ENCODE measurements at regions not wholly inside any gene's neighbourhood (a gene's known extent, or its start where the extent isn't known, plus 50 kb on each side); places are given as distances from the start of the nearest gene placed in this dataset.

DNA sequence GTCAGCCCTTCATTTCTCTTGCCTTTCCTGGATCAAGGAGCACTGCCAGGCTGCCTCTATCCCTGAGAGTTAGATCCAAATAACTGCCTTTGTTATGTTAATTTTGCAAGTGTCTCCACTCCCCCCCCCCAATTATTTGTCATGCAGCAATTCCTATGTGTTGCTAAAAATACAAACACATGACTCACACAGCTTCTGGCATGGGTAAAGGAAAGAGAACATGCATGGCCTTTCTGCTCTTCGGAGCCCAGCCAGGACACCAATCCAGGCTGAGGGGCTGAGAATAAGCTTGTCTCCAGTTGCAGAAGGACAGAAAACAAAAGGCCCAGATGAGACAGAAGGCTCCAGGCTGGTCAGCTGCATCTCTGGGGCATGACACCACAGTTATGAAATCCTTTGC, 148.0 kb upstream of the TNRC6C start:
- Histone ChIP-seq H3K27ac (ENCODE audit: low read depth, low read length) (no peak overlapping the region), H3K4me3 (ENCODE audit: low read depth, low read length) (no peak overlapping the region)

DNA sequence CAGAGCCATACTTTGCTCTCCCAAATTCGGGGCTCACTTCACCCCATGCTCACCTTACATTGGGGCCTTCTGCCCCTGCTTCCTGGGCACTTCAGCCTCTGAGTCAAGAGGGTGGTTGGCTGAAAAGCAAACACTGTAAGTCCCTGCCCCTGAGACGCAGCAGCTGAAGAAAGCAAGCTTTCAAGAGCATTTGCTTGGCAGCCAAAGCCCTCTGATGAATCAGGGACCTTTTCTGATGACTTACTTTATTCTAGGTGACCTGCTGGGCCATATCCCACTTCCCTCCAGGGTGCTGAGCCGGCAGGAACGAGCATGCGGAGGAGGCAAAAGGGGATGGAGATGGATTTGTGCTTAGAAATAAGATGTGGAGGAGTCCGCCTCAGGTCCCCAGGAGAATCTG, 147.0 kb upstream of the TNRC6C start:
- Histone ChIP-seq H3K4me3 (ENCODE audit: low read depth, low read length) (no peak overlapping the region), H3K9me3 (ENCODE audit: control insufficient read depth, insufficient read depth, low read depth, low read length) (no peaks in the 10 kb centered on the region), H3K9ac (ENCODE audit: low read length) (no peak overlapping the region), H3K27me3 (ENCODE audit: control insufficient read depth, insufficient read depth, low read length) (peaks cover 6% of the 10 kb centered on the region), H3K36me3 (ENCODE audit: control insufficient read depth, insufficient read depth, low read length) (no peaks in the 10 kb centered on the region), H3K27ac (ENCODE audit: low read depth, low read length) (no peak overlapping the region), H3K4me1 (ENCODE audit: control insufficient read depth, insufficient read depth, low read length) (peaks cover 26% of the 10 kb centered on the region)

More for the DNA sequence above, 148.0 kb upstream of the TNRC6C start:
- H3K36me3 ChIP-seq (ENCODE audit: control insufficient read depth, insufficient read depth, low read length): no peaks in the 10 kb centered on the region
- no peaks in the 10 kb centered on the region for H3K9me3 ChIP-seq (ENCODE audit: control insufficient read depth, insufficient read depth, low read depth, low read length)
- H3K9ac ChIP-seq (ENCODE audit: low read length): no peak overlapping the region
- H3K4me1 ChIP-seq (ENCODE audit: control insufficient read depth, insufficient read depth, low read length): peaks cover 23% of the 10 kb centered on the region
- H3K27me3 ChIP-seq (ENCODE audit: control insufficient read depth, insufficient read depth, low read length): peaks cover 6% of the 10 kb centered on the region

DNA sequence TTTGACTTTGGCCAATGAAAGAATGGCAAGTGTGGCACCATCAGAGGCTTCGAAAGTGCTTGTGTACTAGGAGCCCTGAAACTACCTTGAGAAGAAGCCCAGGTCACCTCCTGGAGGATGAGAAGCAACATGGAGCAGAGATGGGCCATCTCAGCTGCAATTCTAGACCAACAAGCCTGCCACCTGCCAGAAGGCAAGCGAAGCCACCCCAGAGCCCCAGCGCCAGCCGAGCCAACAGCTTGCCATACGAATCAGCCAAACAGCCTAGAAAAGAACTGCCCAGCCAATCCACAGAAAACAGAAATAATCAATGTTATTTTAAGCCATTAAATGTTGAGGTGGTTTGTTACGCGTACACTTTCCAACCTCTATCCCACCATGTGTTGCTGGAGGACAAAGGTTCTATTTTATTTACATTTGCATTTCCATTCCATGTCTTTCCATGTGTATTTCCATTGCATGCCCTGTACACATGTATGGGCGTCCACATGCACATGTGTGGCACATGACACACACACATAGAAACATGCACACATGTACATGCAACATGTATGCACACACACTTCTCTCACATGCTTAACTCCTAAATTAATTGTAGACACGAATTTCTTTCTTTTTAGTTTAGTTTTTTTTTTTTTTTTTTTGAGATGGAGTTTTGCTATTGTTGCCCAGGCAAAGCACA, 144.3 kb upstream of the TNRC6C start:
- Histone ChIP-seq H3K9me3 (ENCODE audit: control insufficient read depth, insufficient read depth, low read depth, low read length) (no peaks in the 10 kb centered on the region), H3K9ac (ENCODE audit: low read length) (no peak overlapping the region), H3K36me3 (ENCODE audit: control insufficient read depth, insufficient read depth, low read length) (no peaks in the 10 kb centered on the region), H3K27me3 (ENCODE audit: control insufficient read depth, insufficient read depth, low read length) (no peaks in the 10 kb centered on the region; the same call in 1 of the 2 replicates), H3K4me1 (ENCODE audit: control insufficient read depth, insufficient read depth, low read length) (peaks cover 26% of the 10 kb centered on the region), H3K4me3 (ENCODE audit: low read depth, low read length) (no peak overlapping the region), H3K27ac (ENCODE audit: low read depth, low read length) (no peak overlapping the region)

GRCh38 chr17:77815127-77815905, 143.2 kb upstream of the TNRC6C start:
- no peak overlapping the region for H3K4me3 ChIP-seq (ENCODE audit: low read depth, low read length)
- H3K27me3 ChIP-seq (ENCODE audit: control insufficient read depth, insufficient read depth, low read length): no peaks in the 10 kb centered on the region; the same call in 1 of the 2 replicates

DNA sequence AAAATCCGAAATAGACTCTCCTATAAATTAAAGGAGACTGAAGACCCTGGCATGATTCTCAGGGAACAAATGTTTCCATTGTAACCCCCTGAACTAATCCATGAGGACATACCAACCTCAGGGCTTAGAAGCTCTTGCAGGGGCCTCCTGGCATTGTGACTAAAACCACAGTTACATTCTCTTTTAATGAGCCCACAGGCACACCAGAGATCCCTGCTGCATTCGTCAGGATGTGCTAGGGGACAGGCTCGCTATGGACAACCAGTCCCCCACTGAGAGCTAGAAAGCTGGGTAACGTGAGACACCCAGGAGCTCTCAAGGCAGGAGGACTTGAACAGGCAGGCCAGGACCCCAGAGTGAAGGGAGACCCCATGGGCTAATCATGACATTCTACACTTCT, 140.6 kb upstream of the TNRC6C start:
- Histone ChIP-seq H3K9ac (ENCODE audit: low read length) (no peak overlapping the region), H3K4me3 (ENCODE audit: low read depth, low read length) (no peak overlapping the region), H3K4me1 (ENCODE audit: control insufficient read depth, insufficient read depth, low read length) (peaks cover 12% of the 10 kb centered on the region), H3K27ac (ENCODE audit: low read depth, low read length) (no peak overlapping the region), H3K36me3 (ENCODE audit: control insufficient read depth, insufficient read depth, low read length) (no peaks in the 10 kb centered on the region), H3K9me3 (ENCODE audit: control insufficient read depth, insufficient read depth, low read depth, low read length) (no peaks in the 10 kb centered on the region), H3K27me3 (ENCODE audit: control insufficient read depth, insufficient read depth, low read length) (no peaks in the 10 kb centered on the region)

More at GRCh38 chr17:77815127-77815905, 143.2 kb upstream of the TNRC6C start:
- Histone ChIP-seq H3K36me3 (ENCODE audit: control insufficient read depth, insufficient read depth, low read length) (no peaks in the 10 kb centered on the region), H3K9me3 (ENCODE audit: control insufficient read depth, insufficient read depth, low read depth, low read length) (no peaks in the 10 kb centered on the region), H3K9ac (ENCODE audit: low read length) (no peak overlapping the region), H3K27ac (ENCODE audit: low read depth, low read length) (no peak overlapping the region), H3K4me1 (ENCODE audit: control insufficient read depth, insufficient read depth, low read length) (peaks cover 27% of the 10 kb centered on the region)

GRCh38 chr17:77819497-77819896, 139.0 kb upstream of the TNRC6C start:
- Histone ChIP-seq H3K4me1 (ENCODE audit: control insufficient read depth, insufficient read depth, low read length) (peaks cover 12% of the 10 kb centered on the region), H3K27me3 (ENCODE audit: control insufficient read depth, insufficient read depth, low read length) (no peaks in the 10 kb centered on the region), H3K36me3 (ENCODE audit: control insufficient read depth, insufficient read depth, low read length) (no peaks in the 10 kb centered on the region), H3K9ac (ENCODE audit: low read length) (no peak overlapping the region), H3K27ac (ENCODE audit: low read depth, low read length) (no peak overlapping the region), H3K9me3 (ENCODE audit: control insufficient read depth, insufficient read depth, low read depth, low read length) (no peaks in the 10 kb centered on the region), H3K4me3 (ENCODE audit: low read depth, low read length) (no peak overlapping the region)

- Histone ChIP-seq H3K9me3 (ENCODE audit: control insufficient read depth, insufficient read depth, low read depth, low read length) (no peaks in the 10 kb centered on the region), H3K27ac (ENCODE audit: low read depth, low read length) (no peak overlapping the region), H3K27me3 (ENCODE audit: control insufficient read depth, insufficient read depth, low read length) (no peaks in the 10 kb centered on the region), H3K4me3 (ENCODE audit: low read depth, low read length) (no peak overlapping the region), H3K4me1 (ENCODE audit: control insufficient read depth, insufficient read depth, low read length) (peaks cover 15% of the 10 kb centered on the region; the same call in 1 of the 2 replicates), H3K36me3 (ENCODE audit: control insufficient read depth, insufficient read depth, low read length) (no peaks in the 10 kb centered on the region), H3K9ac (ENCODE audit: low read length) (no peak overlapping the region)
Measured at GRCh38 chr17:77821114-77821513, 137.4 kb upstream of the TNRC6C start.

GRCh38 chr17:77822302-77823030, 136.0 kb upstream of the TNRC6C start:
- peaks cover 24% of the 10 kb centered on the region for H3K4me1 ChIP-seq (ENCODE audit: control insufficient read depth, insufficient read depth, low read length)
- no peaks in the 10 kb centered on the region for H3K9me3 ChIP-seq (ENCODE audit: control insufficient read depth, insufficient read depth, low read depth, low read length)
- H3K27ac ChIP-seq (ENCODE audit: low read depth, low read length): no peak overlapping the region
- no peak overlapping the region for H3K9ac ChIP-seq (ENCODE audit: low read length)
- no peaks in the 10 kb centered on the region for H3K27me3 ChIP-seq (ENCODE audit: control insufficient read depth, insufficient read depth, low read length)
- no peak overlapping the region for H3K4me3 ChIP-seq (ENCODE audit: low read depth, low read length)
- H3K36me3 ChIP-seq (ENCODE audit: control insufficient read depth, insufficient read depth, low read length): no peaks in the 10 kb centered on the region

DNA sequence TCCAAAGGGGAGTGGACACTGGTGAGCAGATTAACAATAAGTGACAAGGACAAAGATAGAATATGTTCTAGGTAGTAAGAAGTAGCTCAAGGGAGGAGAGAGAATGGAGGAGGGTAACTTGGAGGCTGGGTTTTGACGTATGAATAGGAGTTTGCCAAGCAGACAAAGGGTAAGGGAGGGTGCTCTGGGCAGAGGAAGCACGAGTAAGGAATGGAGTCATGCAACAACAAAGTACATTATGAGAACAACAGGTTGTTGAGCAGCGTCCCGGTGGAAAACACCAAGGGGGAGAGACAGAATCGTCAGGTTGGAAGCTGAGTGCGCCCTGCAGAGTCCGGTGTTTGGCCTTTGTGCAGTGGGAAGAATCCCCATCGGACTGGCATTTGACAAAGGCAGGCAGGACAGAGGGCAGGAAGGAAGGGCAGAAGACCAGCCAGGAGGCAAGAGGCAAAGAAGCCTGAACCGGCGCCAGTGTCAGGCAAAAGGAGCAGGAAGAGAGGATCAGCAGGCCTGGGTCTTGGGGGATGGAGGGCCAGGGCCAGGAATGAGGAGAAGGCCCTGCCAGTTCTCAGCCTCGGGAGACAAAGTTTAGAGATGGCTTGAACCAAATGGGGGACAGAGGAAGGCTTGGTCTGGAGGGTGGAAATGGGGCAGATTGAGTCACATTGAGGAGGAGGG, 134.3 kb upstream of the TNRC6C start:
- H3K9ac ChIP-seq (ENCODE audit: low read length): no peak overlapping the region
- no peaks in the 10 kb centered on the region for H3K36me3 ChIP-seq (ENCODE audit: control insufficient read depth, insufficient read depth, low read length)
- no peak overlapping the region for H3K27ac ChIP-seq (ENCODE audit: low read depth, low read length)
- H3K27me3 ChIP-seq (ENCODE audit: control insufficient read depth, insufficient read depth, low read length): no peaks in the 10 kb centered on the region
- H3K4me1 ChIP-seq (ENCODE audit: control insufficient read depth, insufficient read depth, low read length): peaks cover 30% of the 10 kb centered on the region
- no peak overlapping the region for H3K4me3 ChIP-seq (ENCODE audit: low read depth, low read length)
- H3K9me3 ChIP-seq (ENCODE audit: control insufficient read depth, insufficient read depth, low read depth, low read length): peaks cover 6% of the 10 kb centered on the region; the same call in 1 of the 2 replicates

GRCh38 chr17:77824780-77825280, 133.7 kb upstream of the TNRC6C start:
- no peak overlapping the region for H3K27ac ChIP-seq (ENCODE audit: low read depth, low read length)
- H3K36me3 ChIP-seq (ENCODE audit: control insufficient read depth, insufficient read depth, low read length): no peaks in the 10 kb centered on the region
- H3K9ac ChIP-seq (ENCODE audit: low read length): no peak overlapping the region
- no peaks in the 10 kb centered on the region for H3K27me3 ChIP-seq (ENCODE audit: control insufficient read depth, insufficient read depth, low read length)
- no peak overlapping the region for H3K4me3 ChIP-seq (ENCODE audit: low read depth, low read length)
- H3K4me1 ChIP-seq (ENCODE audit: control insufficient read depth, insufficient read depth, low read length): peaks cover 31% of the 10 kb centered on the region
- H3K9me3 ChIP-seq (ENCODE audit: control insufficient read depth, insufficient read depth, low read depth, low read length): peaks cover 6% of the 10 kb centered on the region; the same call in 1 of the 2 replicates
